ENCODE measurements at regions not wholly inside any gene's neighbourhood (a gene's known extent, or its start where the extent isn't known, plus 50 kb on each side); places are given as distances from the start of the nearest gene placed in this dataset.
"Not testable (repeated sequence)": the region's sequence is repeated elsewhere in the genome, so short reads cannot be mapped to it uniquely, and the experiment has no call there.

- not testable (repeated sequence) for H2BK120ac ChIP-seq (ENCODE audit: low read depth, low read length); H3K27ac ChIP-seq (ENCODE audit: low read length, poor library complexity, severe bottlenecking); H3K79me1 ChIP-seq (replicated peaks; ENCODE audit: low read length, poor library complexity, severe bottlenecking); H3K27me3 ChIP-seq (ENCODE audit: control insufficient read depth in 1 of 2, insufficient read depth in 1 of 2, low read length in 2 of 2); H2BK5ac ChIP-seq (ENCODE audit: low read depth, low read length, poor library complexity, severe bottlenecking); H2BK12ac ChIP-seq (ENCODE audit: low read length in 2 of 2); H2BK15ac ChIP-seq (ENCODE audit: low read depth, poor library complexity, severe bottlenecking); H3K9me3 ChIP-seq (ENCODE audit: control insufficient read depth, low read length); H4K8ac ChIP-seq (ENCODE audit: low read length); H3K4me1 ChIP-seq (ENCODE audit: control insufficient read depth, insufficient read depth, low read depth, low read length); H3K4ac ChIP-seq (ENCODE audit: low read depth in 1 of 2, low read length in 2 of 2); H3K4me2 ChIP-seq (ENCODE audit: low read length, poor library complexity, severe bottlenecking); H3K9ac ChIP-seq (ENCODE audit: low read length); DNase-seq; H2AK5ac ChIP-seq (ENCODE audit: low read length, severe bottlenecking); H3K23ac ChIP-seq (ENCODE audit: low read length in 2 of 2); H3K18ac ChIP-seq (ENCODE audit: low read depth in 1 of 2, low read length in 2 of 2); H3K4me3 ChIP-seq (ENCODE audit: insufficient read depth in 1 of 2, low read depth in 1 of 2, low read length in 2 of 2); H3K14ac ChIP-seq (ENCODE audit: low read length in 2 of 2); H4K91ac ChIP-seq (ENCODE audit: low read length); H3K36me3 ChIP-seq (ENCODE audit: control insufficient read depth in 1 of 2, insufficient read depth in 2 of 2, low read depth in 1 of 2, low read length in 2 of 2); H2AFZ ChIP-seq (ENCODE audit: low read depth, low read length)
- 91% methylated on average over 4 of the region's 5 CpGs for WGBS
These were observed 377.1 kb downstream of the ANAPC1 start for GRCh38 chr2:111506936-111507335.

DNA sequence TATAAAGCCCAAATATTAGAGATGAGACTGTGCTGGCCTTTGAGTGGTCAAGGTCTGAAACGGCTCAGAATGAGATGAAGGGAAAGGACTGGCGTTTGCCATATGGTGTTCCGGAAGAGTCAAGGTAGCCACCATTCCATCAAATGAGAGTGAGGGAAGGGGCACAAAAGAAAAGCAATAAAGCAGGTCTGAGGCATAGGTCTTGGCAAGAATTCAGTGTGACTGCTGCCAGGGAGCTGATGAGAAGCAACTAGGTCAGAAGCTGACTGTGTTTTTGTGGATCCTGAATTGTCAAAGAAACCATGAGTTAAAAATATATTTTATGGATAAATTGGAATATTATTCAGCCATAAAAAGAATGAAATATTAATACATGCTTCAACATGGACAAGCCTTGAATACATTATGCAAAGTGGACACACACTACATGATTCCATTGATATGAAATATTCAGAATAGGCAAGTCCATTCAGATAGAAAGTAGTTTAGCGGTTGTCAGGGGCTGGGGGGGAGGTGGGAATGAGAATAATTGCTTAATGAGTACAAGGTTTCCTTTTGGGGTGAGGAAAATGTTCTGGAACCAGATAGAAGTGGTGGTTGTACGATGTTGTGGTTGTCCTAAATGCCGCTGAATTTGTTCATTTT is 374.6 kb downstream of the ANAPC1 start:
- not testable (repeated sequence) for H2BK5ac ChIP-seq (ENCODE audit: low read depth, low read length, poor library complexity, severe bottlenecking); DNase-seq; H2BK15ac ChIP-seq (ENCODE audit: low read depth, poor library complexity, severe bottlenecking); H3K4me1 ChIP-seq (ENCODE audit: control insufficient read depth, insufficient read depth, low read depth, low read length); H3K9me3 ChIP-seq (ENCODE audit: control insufficient read depth, low read length); H4K91ac ChIP-seq (ENCODE audit: low read length); H3K23ac ChIP-seq (ENCODE audit: low read length in 2 of 2); H3K9ac ChIP-seq (ENCODE audit: low read length); H3K27ac ChIP-seq (ENCODE audit: low read length, poor library complexity, severe bottlenecking); H4K8ac ChIP-seq (ENCODE audit: low read length); H2BK12ac ChIP-seq (ENCODE audit: low read length in 2 of 2); H3K18ac ChIP-seq (ENCODE audit: low read depth in 1 of 2, low read length in 2 of 2); H3K27me3 ChIP-seq (ENCODE audit: control insufficient read depth in 1 of 2, insufficient read depth in 1 of 2, low read length in 2 of 2); H2AFZ ChIP-seq (ENCODE audit: low read depth, low read length); H3K4ac ChIP-seq (ENCODE audit: low read depth in 1 of 2, low read length in 2 of 2); H2AK5ac ChIP-seq (ENCODE audit: low read length, severe bottlenecking); H3K14ac ChIP-seq (ENCODE audit: low read length in 2 of 2); H3K4me2 ChIP-seq (ENCODE audit: low read length, poor library complexity, severe bottlenecking); H3K4me3 ChIP-seq (ENCODE audit: insufficient read depth in 1 of 2, low read depth in 1 of 2, low read length in 2 of 2); H2BK120ac ChIP-seq (ENCODE audit: low read depth, low read length); H3K36me3 ChIP-seq (ENCODE audit: control insufficient read depth in 1 of 2, insufficient read depth in 2 of 2, low read depth in 1 of 2, low read length in 2 of 2); H3K79me1 ChIP-seq (replicated peaks; ENCODE audit: low read length, poor library complexity, severe bottlenecking)
- WGBS: 95% methylated on average over 4 of the region's 6 CpGs

- H3K27me3 ChIP-seq (ENCODE audit: control insufficient read depth in 1 of 2, insufficient read depth in 1 of 2, low read length in 2 of 2); H3K4me3 ChIP-seq (ENCODE audit: insufficient read depth in 1 of 2, low read depth in 1 of 2, low read length in 2 of 2); H2BK120ac ChIP-seq (ENCODE audit: low read depth, low read length); H3K14ac ChIP-seq (ENCODE audit: low read length in 2 of 2); H2BK5ac ChIP-seq (ENCODE audit: low read depth, low read length, poor library complexity, severe bottlenecking); H2AFZ ChIP-seq (ENCODE audit: low read depth, low read length); H3K27ac ChIP-seq (ENCODE audit: low read length, poor library complexity, severe bottlenecking); H3K18ac ChIP-seq (ENCODE audit: low read depth in 1 of 2, low read length in 2 of 2); H3K79me1 ChIP-seq (replicated peaks; ENCODE audit: low read length, poor library complexity, severe bottlenecking); H3K9ac ChIP-seq (ENCODE audit: low read length); H2AK5ac ChIP-seq (ENCODE audit: low read length, severe bottlenecking); H4K91ac ChIP-seq (ENCODE audit: low read length); H3K4me1 ChIP-seq (ENCODE audit: control insufficient read depth, insufficient read depth, low read depth, low read length); H3K36me3 ChIP-seq (ENCODE audit: control insufficient read depth in 1 of 2, insufficient read depth in 2 of 2, low read depth in 1 of 2, low read length in 2 of 2); H3K23ac ChIP-seq (ENCODE audit: low read length in 2 of 2); H4K8ac ChIP-seq (ENCODE audit: low read length); DNase-seq; H2BK12ac ChIP-seq (ENCODE audit: low read length in 2 of 2); H3K4ac ChIP-seq (ENCODE audit: low read depth in 1 of 2, low read length in 2 of 2); H3K4me2 ChIP-seq (ENCODE audit: low read length, poor library complexity, severe bottlenecking); H3K9me3 ChIP-seq (ENCODE audit: control insufficient read depth, low read length); H2BK15ac ChIP-seq (ENCODE audit: low read depth, poor library complexity, severe bottlenecking): not testable (repeated sequence)
- 40% methylated on average over 1 of the region's 6 CpGs for WGBS
These were observed 373.6 kb downstream of the ANAPC1 start for GRCh38 chr2:111510384-111510783.

DNA sequence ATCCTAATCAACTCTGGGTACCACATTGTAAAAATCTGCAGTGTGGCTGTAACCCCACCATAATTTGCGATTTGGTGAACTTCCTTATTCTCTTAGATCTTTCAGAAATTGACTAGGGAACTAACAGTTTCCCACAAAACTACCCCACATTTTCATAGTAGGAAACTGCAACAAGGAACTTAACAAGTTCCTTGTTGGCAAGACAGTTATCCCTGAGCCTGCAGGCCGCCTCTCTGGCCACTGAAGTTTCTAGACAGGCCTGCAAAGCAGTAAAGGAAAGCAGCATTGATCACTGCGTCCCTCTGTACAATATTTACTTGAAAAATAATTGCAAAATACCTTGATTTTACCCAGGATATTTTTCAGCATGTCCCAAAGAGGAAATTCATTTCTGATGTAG is 372.9 kb downstream of the ANAPC1 start:
- not testable (repeated sequence) for H4K8ac ChIP-seq (ENCODE audit: low read length); H3K9me3 ChIP-seq (ENCODE audit: control insufficient read depth, low read length); H3K4me3 ChIP-seq (ENCODE audit: insufficient read depth in 1 of 2, low read depth in 1 of 2, low read length in 2 of 2); H3K27ac ChIP-seq (ENCODE audit: low read length, poor library complexity, severe bottlenecking); H3K14ac ChIP-seq (ENCODE audit: low read length in 2 of 2); H2BK120ac ChIP-seq (ENCODE audit: low read depth, low read length); H3K36me3 ChIP-seq (ENCODE audit: control insufficient read depth in 1 of 2, insufficient read depth in 2 of 2, low read depth in 1 of 2, low read length in 2 of 2); H4K91ac ChIP-seq (ENCODE audit: low read length); H2BK12ac ChIP-seq (ENCODE audit: low read length in 2 of 2); H2AK5ac ChIP-seq (ENCODE audit: low read length, severe bottlenecking); H3K4me1 ChIP-seq (ENCODE audit: control insufficient read depth, insufficient read depth, low read depth, low read length); H3K9ac ChIP-seq (ENCODE audit: low read length); H3K79me1 ChIP-seq (replicated peaks; ENCODE audit: low read length, poor library complexity, severe bottlenecking); H2AFZ ChIP-seq (ENCODE audit: low read depth, low read length); H3K18ac ChIP-seq (ENCODE audit: low read depth in 1 of 2, low read length in 2 of 2); H2BK15ac ChIP-seq (ENCODE audit: low read depth, poor library complexity, severe bottlenecking); H3K4ac ChIP-seq (ENCODE audit: low read depth in 1 of 2, low read length in 2 of 2); H3K27me3 ChIP-seq (ENCODE audit: control insufficient read depth in 1 of 2, insufficient read depth in 1 of 2, low read length in 2 of 2); DNase-seq; H2BK5ac ChIP-seq (ENCODE audit: low read depth, low read length, poor library complexity, severe bottlenecking); H3K23ac ChIP-seq (ENCODE audit: low read length in 2 of 2); H3K4me2 ChIP-seq (ENCODE audit: low read length, poor library complexity, severe bottlenecking)
- no CpG with 5 or more reads among the region's 3 CpGs for WGBS

Measured in mesenchymal stem cell (in vitro differentiated cells and primary cell).